PC-9 (cell line): ENCODE measurements at regions not wholly inside any gene's neighbourhood (a gene's known extent, or its start where the extent isn't known, plus 50 kb on each side); places are given as distances from the start of the nearest gene placed in this dataset.

Experiments used
- BruUV-seq: library from RNA; stranded (reverse); fragments of 400-500 nt; replicated peaks from 2 replicates; lab custom pipeline; 2021; lab: Mats Ljungman, UMichigan
- CTCF ChIA-PET: fragments of 300-600 bp; sonication (Branson Sonifier 250); formaldehyde crosslinking; loops from one replicate; lab custom pipeline; 2022; ENCODE audit warnings: antibody characterized with exemption; lab: Charles Lee
- POLR2A ChIA-PET: fragments of 300-600 bp; sonication (Branson Sonifier 250); formaldehyde crosslinking; loops from one replicate; lab custom pipeline; 2022; ENCODE audit warnings: antibody characterized with exemption; ENCODE audit not compliant: unreplicated experiment; lab: Charles Lee
- DNase-seq, 2 experiments: peaks; one replicate each; pipeline versions ENCODE4 v3.0.0 to v3.0.0-alpha.2; 2015 to 2022; ENCODE audit warnings: mixed read lengths in 1 of 2
- H2AFZ ChIP-seq: fragments of 200-600 bp; sonication (generic); 2 replicates; pipeline ENCODE4 v1.8.1; 2017; ENCODE audit warnings: antibody characterized with exemption
- H3F3A ChIP-seq: fragments of 200-600 bp; sonication (generic); 2 replicates; pipeline ENCODE4 v1.8.1; 2017; ENCODE audit warnings: antibody characterized with exemption, mild to moderate bottlenecking, low read depth; ENCODE audit not compliant: insufficient read depth
- H3K27ac ChIP-seq: fragments of 200-600 bp; sonication (generic); 2 replicates; pipeline ENCODE4 v1.6.1; 2016; ENCODE audit warnings: mixed run types
- H3K27me3 ChIP-seq: fragments of 200-600 bp; sonication (generic); 2 replicates; pipeline ENCODE4 v1.6.1; 2016; ENCODE audit warnings: low read depth, mixed run types; ENCODE audit not compliant: insufficient read depth
- H3K36me3 ChIP-seq: fragments of 200-600 bp; sonication (generic); 2 replicates; pipeline ENCODE4 v1.6.1; 2016; ENCODE audit warnings: low read depth, mixed run types
- H3K4me1 ChIP-seq: fragments of 200-600 bp; sonication (generic); replicated peaks from 2 replicates; pipeline ENCODE4 v1.6.1; 2016; ENCODE audit warnings: mixed run types; ENCODE audit not compliant: insufficient read depth
- H3K4me2 ChIP-seq: fragments of 200-600 bp; sonication (generic); 2 replicates; pipeline ENCODE4 v1.6.1; 2017; ENCODE audit warnings: mixed run types
- H3K4me3 ChIP-seq: fragments of 200-600 bp; sonication (generic); 2 replicates; pipeline ENCODE4 v1.6.1; 2016; ENCODE audit warnings: mixed run types
- H3K79me2 ChIP-seq: fragments of 200-600 bp; sonication (generic); 2 replicates; pipeline ENCODE4 v1.6.1; 2017; ENCODE audit warnings: low read depth, mixed run types
- H3K9me2 ChIP-seq: fragments of 200-600 bp; sonication (generic); 2 replicates; pipeline ENCODE4 v1.8.1; 2017; ENCODE audit warnings: mild to moderate bottlenecking; ENCODE audit not compliant: insufficient read depth
- H3K9me3 ChIP-seq: fragments of 200-600 bp; sonication (generic); 2 replicates; pipeline ENCODE4 v1.8.1; 2016; ENCODE audit warnings: low read depth; ENCODE audit not compliant: insufficient read depth
- H4K20me1 ChIP-seq: fragments of 200-600 bp; sonication (generic); 2 replicates; pipeline ENCODE4 v1.8.1; 2017; ENCODE audit not compliant: insufficient read depth
- CTCF ChIP-seq: fragments of 200-600 bp; sonication (generic); conservative IDR thresholded peaks from 2 replicates; pipeline ENCODE4 v1.6.1; 2017; ENCODE audit warnings: mixed run types, antibody characterized with exemption, mild to moderate bottlenecking, moderate library complexity
- EZH2 ChIP-seq: fragments of 200-600 bp; sonication (generic); IDR thresholded peaks from 2 replicates; pipeline ENCODE4 v1.8.0; 2017; ENCODE audit warnings: antibody characterized with exemption, low read depth
- intact Hi-C: fragments of 100-400 bp; cut with micrococcal nuclease; formaldehyde crosslinking; loops from one replicate; pipeline ENCODE4 v1.10.0; 2022; ENCODE audit not compliant: unreplicated experiment

- H3K27ac ChIP-seq: no peak overlapping the region
- no peaks in the 10 kb centered on the region for H3K9me2 ChIP-seq
- H3K27me3 ChIP-seq: no peaks in the 10 kb centered on the region
- ChIA-PET CTCF (no interaction called here), POLR2A (interaction anchor here (0.7 kb wide), 1 partner anchor 65 kb away, joined by 6 read pairs; no protein-coding TSS in a partner anchor)
- H2AFZ ChIP-seq: no peak overlapping the region
- intact Hi-C loops: no loop called here
- H3K9me3 ChIP-seq: no peaks in the 10 kb centered on the region
- TF ChIP-seq CTCF: no peak
- TF ChIP-seq EZH2: no peak
- no peak overlapping the region for H3K4me3 ChIP-seq
- H3K36me3 ChIP-seq: no peaks in the 10 kb centered on the region
- H3F3A ChIP-seq: no peaks in the 10 kb centered on the region
- no peaks in the 10 kb centered on the region for H3K79me2 ChIP-seq
- H4K20me1 ChIP-seq: no peaks in the 10 kb centered on the region
- no TSS peak for BruUV-seq
- H3K4me2 ChIP-seq: no peak overlapping the region
- no peak for DNase-seq
- no peaks in the 10 kb centered on the region for H3K4me1 ChIP-seq
These were observed 75.2 kb upstream of the CCSER1 start for GRCh38 chr4:90051999-90052398.

GRCh38 chr4:90057091-90057490 lies 70.1 kb upstream of the CCSER1 start:
- H3K4me2 ChIP-seq: no peak overlapping the region
- POLR2A ChIA-PET: no interaction called here
- no peaks in the 10 kb centered on the region for H3K4me1 ChIP-seq
- no peaks in the 10 kb centered on the region for H3K9me3 ChIP-seq
- DNase-seq: no peak
- no peak overlapping the region for H3K27ac ChIP-seq
- CTCF ChIA-PET: interaction anchor here (0.7 kb wide), 1 partner anchor 320 kb away, joined by 3 read pairs; no protein-coding TSS in a partner anchor
- H2AFZ ChIP-seq: no peak overlapping the region
- TF ChIP-seq EZH2: no peak
- no peak for TF ChIP-seq CTCF
- no peaks in the 10 kb centered on the region for H3K9me2 ChIP-seq
- H3K27me3 ChIP-seq: no peaks in the 10 kb centered on the region
- H3F3A ChIP-seq: no peaks in the 10 kb centered on the region
- no peaks in the 10 kb centered on the region for H3K79me2 ChIP-seq
- intact Hi-C loops: no loop called here
- H3K36me3 ChIP-seq: no peaks in the 10 kb centered on the region
- BruUV-seq: no TSS peak
- H4K20me1 ChIP-seq: no peaks in the 10 kb centered on the region
- H3K4me3 ChIP-seq: no peak overlapping the region

- no peaks in the 10 kb centered on the region for H3K36me3 ChIP-seq
- no peak overlapping the region for H3K4me3 ChIP-seq
- ChIA-PET POLR2A (no interaction called here), CTCF (no interaction called here)
- TF ChIP-seq CTCF (no peak), EZH2 (no peak)
- H3K9me2 ChIP-seq: no peaks in the 10 kb centered on the region
- DNase-seq: no peak
- intact Hi-C loops: no loop called here
- no peaks in the 10 kb centered on the region for H3K9me3 ChIP-seq
- BruUV-seq: no TSS peak
- no peaks in the 10 kb centered on the region for H3K4me1 ChIP-seq
- no peaks in the 10 kb centered on the region for H3K79me2 ChIP-seq
- no peak overlapping the region for H2AFZ ChIP-seq
- H3K27me3 ChIP-seq: no peaks in the 10 kb centered on the region
- H3K27ac ChIP-seq: no peak overlapping the region
- no peaks in the 10 kb centered on the region for H3F3A ChIP-seq
- H3K4me2 ChIP-seq: no peak overlapping the region
- no peaks in the 10 kb centered on the region for H4K20me1 ChIP-seq
These were observed 67.2 kb upstream of the CCSER1 start for GRCh38 chr4:90060039-90060438.
